ENCODE measurements at regions not wholly inside any gene's neighbourhood (a gene's known extent, or its start where the extent isn't known, plus 50 kb on each side); places are given as distances from the start of the nearest gene placed in this dataset.

GRCh38 chr2:219832904-219833303 lies 205.5 kb downstream of the SLC4A3 start:
- TF ChIP-seq, protein P1, sequence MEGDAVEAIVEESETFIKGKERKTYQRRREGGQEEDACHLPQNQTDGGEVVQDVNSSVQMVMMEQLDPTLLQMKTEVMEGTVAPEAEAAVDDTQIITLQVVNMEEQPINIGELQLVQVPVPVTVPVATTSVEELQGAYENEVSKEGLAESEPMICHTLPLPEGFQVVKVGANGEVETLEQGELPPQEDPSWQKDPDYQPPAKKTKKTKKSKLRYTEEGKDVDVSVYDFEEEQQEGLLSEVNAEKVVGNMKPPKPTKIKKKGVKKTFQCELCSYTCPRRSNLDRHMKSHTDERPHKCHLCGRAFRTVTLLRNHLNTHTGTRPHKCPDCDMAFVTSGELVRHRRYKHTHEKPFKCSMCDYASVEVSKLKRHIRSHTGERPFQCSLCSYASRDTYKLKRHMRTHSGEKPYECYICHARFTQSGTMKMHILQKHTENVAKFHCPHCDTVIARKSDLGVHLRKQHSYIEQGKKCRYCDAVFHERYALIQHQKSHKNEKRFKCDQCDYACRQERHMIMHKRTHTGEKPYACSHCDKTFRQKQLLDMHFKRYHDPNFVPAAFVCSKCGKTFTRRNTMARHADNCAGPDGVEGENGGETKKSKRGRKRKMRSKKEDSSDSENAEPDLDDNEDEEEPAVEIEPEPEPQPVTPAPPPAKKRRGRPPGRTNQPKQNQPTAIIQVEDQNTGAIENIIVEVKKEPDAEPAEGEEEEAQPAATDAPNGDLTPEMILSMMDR (IDR thresholded peaks at IDR 0.05; ENCODE audit: poor library complexity): no peak
- TF ChIP-seq EZH2 (IDR thresholded peaks at IDR 0.05; ENCODE audit: borderline replicate concordance): no peak

All from hepatocyte (in vitro differentiated cells).